T-helper 2 cell treated with Interferon-gamma antibody and Interleukin-4, amounts not matched to agents 5 μg/mL and 100 μg/mL, for 36 hours (primary cell): ENCODE measurements at regions not wholly inside any gene's neighbourhood (a gene's known extent, or its start where the extent isn't known, plus 50 kb on each side); places are given as distances from the start of the nearest gene placed in this dataset.

Experiments used
- DNase-seq: peaks from one replicate; pipeline ENCODE4 v3.0.0; 2021; ENCODE audit warnings: low spot score
- H3K27ac Mint-ChIP-seq: one replicate; pipeline ENCODE4 v1.8.0; 2021; ENCODE audit warnings: mild to moderate bottlenecking, mixed read lengths
- H3K27me3 Mint-ChIP-seq: one replicate; pipeline ENCODE4 v1.8.0; 2021; ENCODE audit warnings: low read depth, mixed read lengths
- H3K36me3 Mint-ChIP-seq: one replicate; pipeline ENCODE4 v1.8.0; 2021; ENCODE audit warnings: low read depth, mixed read lengths
- H3K4me1 Mint-ChIP-seq: one replicate; pipeline ENCODE4 v1.8.0; 2021; ENCODE audit warnings: low read depth, mixed read lengths
- H3K4me3 Mint-ChIP-seq: one replicate; pipeline ENCODE4 v1.8.0; 2022; ENCODE audit warnings: mild to moderate bottlenecking, moderate library complexity, mixed read lengths
- H3K9me3 Mint-ChIP-seq: one replicate; pipeline ENCODE4 v1.8.0; 2021; ENCODE audit warnings: mixed read lengths

DNA sequence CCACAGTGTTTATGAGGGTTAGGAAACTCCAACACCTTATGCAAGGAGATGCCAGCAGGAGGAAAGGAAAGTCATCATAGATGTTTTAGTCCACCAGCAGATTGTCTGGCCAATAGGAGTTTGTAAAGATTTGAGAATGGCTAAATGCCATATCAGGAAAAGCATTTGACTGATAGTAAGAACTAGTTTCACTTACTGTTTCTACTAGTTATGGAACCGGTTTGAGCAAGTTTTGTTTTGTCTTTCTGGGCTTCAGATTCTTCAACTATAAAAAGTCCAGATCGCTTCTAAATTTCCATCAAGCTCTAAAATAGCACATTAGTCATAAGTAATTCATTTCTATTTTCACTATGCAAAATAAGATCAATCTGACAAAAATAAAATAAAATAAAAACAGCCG, 254.8 kb upstream of the TMCO5A start:
- Mint-ChIP-seq H3K4me1 (no peaks in the 10 kb centered on the region), H3K36me3 (no peaks in the 10 kb centered on the region), H3K27ac (no peak overlapping the region), H3K4me3 (no peak overlapping the region), H3K27me3 (no peaks in the 10 kb centered on the region), H3K9me3 (peaks cover 4% of the 10 kb centered on the region)
- DNase-seq, result no peak

DNA sequence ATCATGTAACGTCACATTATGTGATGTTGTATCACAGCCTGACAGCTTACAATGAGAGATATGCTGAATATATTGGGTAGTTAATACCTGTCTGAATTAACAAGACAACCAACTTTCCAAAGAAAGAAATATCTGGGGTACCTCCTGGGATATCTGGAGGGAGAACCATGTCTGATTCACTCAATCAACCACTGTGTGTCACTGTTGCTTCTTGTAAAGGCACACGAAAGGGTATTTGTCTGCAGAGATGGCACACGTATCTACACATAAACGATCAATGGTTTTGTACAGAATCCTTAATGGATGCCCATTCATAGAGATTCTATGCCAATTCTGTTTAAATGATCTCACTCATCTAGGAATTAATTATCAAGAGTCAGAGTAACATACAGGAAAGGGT, 252.1 kb upstream of the TMCO5A start:
- H3K27me3 Mint-ChIP-seq, result no peaks in the 10 kb centered on the region
- H3K36me3 Mint-ChIP-seq, result no peaks in the 10 kb centered on the region
- peaks cover 11% of the 10 kb centered on the region for H3K9me3 Mint-ChIP-seq
- no peak overlapping the region for H3K4me3 Mint-ChIP-seq
- no peak overlapping the region for H3K27ac Mint-ChIP-seq
- H3K4me1 Mint-ChIP-seq, result no peaks in the 10 kb centered on the region
- DNase-seq, result no peak

DNA sequence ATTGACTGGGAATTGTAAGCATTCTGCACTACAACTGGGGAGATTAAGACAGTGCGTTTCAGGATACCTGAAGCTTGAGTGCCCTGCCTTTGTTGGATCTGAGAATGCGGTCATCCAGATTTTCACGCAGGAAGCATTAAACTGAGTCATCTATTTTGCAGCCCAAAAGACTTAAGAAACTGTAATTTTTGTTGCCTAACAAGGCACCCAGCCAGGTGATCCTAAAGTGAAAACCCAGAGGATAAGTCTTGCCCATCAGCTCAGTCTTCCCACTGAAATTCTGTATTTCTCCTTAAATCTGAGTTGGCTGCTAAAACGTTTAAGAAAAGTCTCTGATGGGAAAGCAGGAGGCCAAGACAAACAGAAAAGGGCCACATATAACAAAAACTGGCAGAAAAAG, 242.5 kb upstream of the TMCO5A start:
- Mint-ChIP-seq H3K27ac (no peak overlapping the region), H3K4me1 (no peaks in the 10 kb centered on the region), H3K4me3 (no peak overlapping the region), H3K36me3 (no peaks in the 10 kb centered on the region), H3K27me3 (no peaks in the 10 kb centered on the region), H3K9me3 (peaks cover 7% of the 10 kb centered on the region)
- no peak for DNase-seq

DNA sequence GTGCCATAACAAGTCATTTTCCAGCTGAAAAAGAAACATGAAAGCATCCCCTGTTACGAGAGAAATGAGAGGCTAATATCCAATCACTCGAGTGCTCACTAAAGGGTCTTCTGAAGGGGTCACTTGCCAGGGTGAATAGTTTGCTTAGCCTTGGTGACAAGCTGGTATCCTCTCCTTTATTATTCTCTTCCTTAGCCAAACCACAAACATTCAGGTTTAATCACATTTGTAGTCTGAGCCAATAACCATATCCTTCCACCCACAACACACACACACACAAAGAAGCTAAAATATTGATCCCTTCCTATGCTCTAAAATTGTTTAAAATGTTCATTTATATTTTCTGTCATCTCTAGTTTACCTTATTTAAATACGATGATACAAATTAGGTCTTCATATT, 240.5 kb upstream of the TMCO5A start:
- no peaks in the 10 kb centered on the region for H3K4me1 Mint-ChIP-seq
- no peaks in the 10 kb centered on the region for H3K36me3 Mint-ChIP-seq
- H3K27ac Mint-ChIP-seq, result no peak overlapping the region
- DNase-seq, result no peak
- H3K9me3 Mint-ChIP-seq, result peaks cover 4% of the 10 kb centered on the region
- no peak overlapping the region for H3K4me3 Mint-ChIP-seq
- H3K27me3 Mint-ChIP-seq, result no peaks in the 10 kb centered on the region

DNA sequence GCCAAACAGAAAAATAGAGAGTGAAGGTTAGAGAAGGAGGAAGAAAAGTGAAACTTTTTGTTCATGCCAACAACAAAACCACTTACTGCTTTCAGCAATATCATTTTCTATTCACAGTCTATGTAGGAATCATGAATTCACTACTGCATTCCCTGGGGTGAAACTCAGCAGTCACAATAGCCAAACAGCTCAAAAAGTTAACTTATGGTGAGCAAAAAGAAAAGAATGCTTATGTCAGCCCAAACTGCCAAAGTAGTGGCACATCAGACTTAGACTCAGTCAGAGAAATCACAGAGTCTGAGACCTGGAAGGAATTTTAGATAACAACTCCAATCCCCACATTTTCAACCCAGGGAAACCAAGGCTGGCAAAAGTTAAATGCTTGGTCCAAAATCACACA, 238.7 kb upstream of the TMCO5A start:
- no peak for DNase-seq
- Mint-ChIP-seq H3K4me3 (no peak overlapping the region), H3K4me1 (no peaks in the 10 kb centered on the region), H3K9me3 (no peaks in the 10 kb centered on the region), H3K27me3 (no peaks in the 10 kb centered on the region), H3K27ac (no peak overlapping the region), H3K36me3 (no peaks in the 10 kb centered on the region)

DNA sequence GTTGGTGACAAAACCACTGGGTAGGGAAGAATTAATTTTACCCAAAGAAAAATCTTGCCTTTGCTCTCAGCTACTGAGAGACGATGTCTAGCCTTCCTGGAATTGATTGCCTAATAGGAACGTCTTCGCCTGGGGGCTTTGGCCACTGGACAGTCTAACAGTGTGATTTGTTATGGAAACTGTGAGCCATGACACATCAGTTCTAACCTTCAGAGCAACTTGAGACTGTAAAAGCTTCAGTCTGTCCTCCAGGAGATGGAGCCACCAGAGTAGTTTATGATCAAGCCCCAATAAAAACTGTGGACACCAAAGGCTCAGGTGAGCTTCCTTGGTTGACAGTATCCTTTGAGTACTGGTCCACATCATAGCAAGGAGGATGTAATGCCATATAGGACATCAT, 235.8 kb upstream of the TMCO5A start:
- no peak overlapping the region for H3K4me3 Mint-ChIP-seq
- H3K9me3 Mint-ChIP-seq, result no peaks in the 10 kb centered on the region
- no peaks in the 10 kb centered on the region for H3K36me3 Mint-ChIP-seq
- H3K4me1 Mint-ChIP-seq, result no peaks in the 10 kb centered on the region
- H3K27ac Mint-ChIP-seq, result no peak overlapping the region
- no peaks in the 10 kb centered on the region for H3K27me3 Mint-ChIP-seq
- no peak for DNase-seq

DNA sequence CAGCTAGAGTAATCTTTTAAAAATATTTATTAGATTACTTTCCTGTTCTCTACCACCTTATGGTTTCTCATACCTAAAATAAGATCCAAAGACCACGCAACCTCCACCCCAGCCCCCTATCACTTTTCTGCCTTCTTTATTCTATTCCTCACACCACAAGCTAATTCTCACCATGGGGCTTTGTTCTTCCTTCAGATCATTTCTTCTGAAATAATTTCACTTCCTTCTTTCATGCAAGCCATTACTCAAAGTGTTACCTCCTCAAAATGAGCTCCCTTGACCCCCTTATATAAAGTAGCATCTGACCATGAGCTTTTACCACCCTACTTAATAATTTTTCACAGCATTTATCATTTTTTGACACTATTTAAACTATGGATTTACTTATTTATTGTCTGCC, 233.2 kb upstream of the TMCO5A start:
- Mint-ChIP-seq H3K27me3 (no peaks in the 10 kb centered on the region), H3K36me3 (no peaks in the 10 kb centered on the region), H3K9me3 (no peaks in the 10 kb centered on the region), H3K27ac (no peak overlapping the region), H3K4me1 (no peaks in the 10 kb centered on the region), H3K4me3 (no peak overlapping the region)
- no peak for DNase-seq

DNA sequence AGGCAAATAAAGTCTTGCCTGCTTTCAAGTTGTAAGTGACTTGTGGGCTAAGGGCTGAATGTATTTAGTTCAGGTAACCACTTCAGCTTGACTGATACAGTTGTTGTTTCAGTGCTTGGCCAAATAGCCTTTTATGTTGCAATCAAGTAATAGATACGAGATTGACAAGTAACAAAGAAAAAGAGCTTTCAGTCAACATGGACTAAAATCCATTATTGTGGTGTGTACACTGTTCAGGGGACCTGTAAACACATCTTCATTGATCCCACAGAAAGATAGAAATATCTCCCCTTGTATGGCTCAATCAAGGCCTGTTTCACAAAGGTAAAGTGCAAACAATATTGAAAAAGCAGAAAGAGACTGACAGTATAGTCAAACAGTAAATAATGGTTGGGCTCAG, 224.8 kb upstream of the TMCO5A start:
- no peaks in the 10 kb centered on the region for H3K4me1 Mint-ChIP-seq
- no peak overlapping the region for H3K27ac Mint-ChIP-seq
- H3K4me3 Mint-ChIP-seq, result no peak overlapping the region
- no peak for DNase-seq
- H3K9me3 Mint-ChIP-seq, result no peaks in the 10 kb centered on the region
- no peaks in the 10 kb centered on the region for H3K27me3 Mint-ChIP-seq
- H3K36me3 Mint-ChIP-seq, result no peaks in the 10 kb centered on the region

DNA sequence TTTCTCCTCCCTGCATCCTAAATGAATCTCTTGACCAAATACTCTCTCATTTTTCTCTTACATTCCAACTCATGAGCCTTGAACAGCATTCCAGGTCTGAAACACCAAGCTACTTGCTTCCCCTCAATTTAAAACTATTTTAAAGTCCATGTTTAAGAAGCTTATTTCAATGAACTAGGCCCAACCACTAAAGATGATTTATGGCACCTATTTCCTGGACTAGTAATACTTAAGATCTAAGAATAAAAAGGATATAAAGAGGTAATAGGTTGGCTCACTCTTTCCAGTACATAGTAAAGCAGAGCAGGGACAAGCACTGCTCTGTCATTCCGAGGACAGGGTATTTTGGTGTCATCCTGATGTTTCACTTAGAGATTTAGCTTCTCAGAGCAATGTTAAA, 219.3 kb upstream of the TMCO5A start:
- no peaks in the 10 kb centered on the region for H3K4me1 Mint-ChIP-seq
- H3K36me3 Mint-ChIP-seq, result no peaks in the 10 kb centered on the region
- no peaks in the 10 kb centered on the region for H3K27me3 Mint-ChIP-seq
- H3K27ac Mint-ChIP-seq, result no peak overlapping the region
- no peak overlapping the region for H3K4me3 Mint-ChIP-seq
- DNase-seq, result no peak
- H3K9me3 Mint-ChIP-seq, result no peaks in the 10 kb centered on the region

DNA sequence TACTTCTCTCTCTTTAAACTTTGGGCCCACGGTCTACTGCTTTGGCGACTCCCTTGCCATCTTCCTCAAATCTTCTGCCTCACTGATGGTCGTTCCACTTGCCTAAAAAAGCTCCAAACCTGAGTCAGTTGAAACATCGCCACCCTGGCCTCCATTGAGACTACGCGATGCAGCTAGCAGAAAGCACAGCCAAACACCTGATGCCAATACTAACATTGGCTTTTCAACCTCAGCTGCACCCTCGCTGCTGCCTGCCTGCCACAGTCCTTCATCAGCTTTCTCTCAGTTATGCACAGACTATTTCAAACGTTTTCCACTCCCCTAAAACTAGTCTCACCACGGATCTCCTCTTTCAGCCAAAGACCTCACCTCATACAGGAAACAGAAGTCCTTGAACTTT, 214.2 kb upstream of the TMCO5A start:
- H3K9me3 Mint-ChIP-seq, result no peaks in the 10 kb centered on the region
- DNase-seq, result no peak

DNA sequence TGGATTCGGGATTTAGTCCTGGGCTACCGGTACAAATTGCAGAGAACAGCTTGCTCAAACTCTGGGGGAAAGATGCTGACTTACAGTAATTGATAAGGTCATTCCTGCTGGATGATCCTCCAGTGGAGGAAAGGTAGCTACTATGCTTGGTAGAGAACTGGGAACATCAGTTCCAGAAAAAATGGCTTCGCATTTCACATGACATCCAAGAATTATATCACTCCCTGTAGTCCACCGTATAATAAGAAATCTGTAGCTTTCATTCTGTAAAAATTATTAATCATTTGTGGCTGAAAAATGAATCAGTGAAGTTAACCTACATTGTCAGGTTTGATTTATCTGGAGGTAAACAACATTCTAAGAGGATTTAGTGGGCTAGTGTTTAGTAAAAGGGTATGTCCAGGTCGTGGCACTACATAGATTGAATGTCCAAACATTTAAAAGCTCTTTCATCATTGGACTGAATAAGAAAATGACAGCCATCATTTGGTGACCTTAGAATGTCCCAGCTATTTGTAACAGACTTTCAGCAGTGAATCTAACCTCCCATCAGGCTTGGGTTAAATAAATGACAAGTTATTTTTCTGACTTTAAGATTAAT, 203.2 kb upstream of the TMCO5A start:
- no peaks in the 10 kb centered on the region for H3K4me1 Mint-ChIP-seq
- DNase-seq, result no peak
- H3K27ac Mint-ChIP-seq, result no peak overlapping the region
- H3K4me3 Mint-ChIP-seq, result no peak overlapping the region
- H3K36me3 Mint-ChIP-seq, result no peaks in the 10 kb centered on the region
- no peaks in the 10 kb centered on the region for H3K9me3 Mint-ChIP-seq
- no peaks in the 10 kb centered on the region for H3K27me3 Mint-ChIP-seq

More for the DNA sequence above, 214.2 kb upstream of the TMCO5A start:
- Mint-ChIP-seq H3K36me3 (no peaks in the 10 kb centered on the region), H3K27ac (no peak overlapping the region), H3K4me1 (no peaks in the 10 kb centered on the region), H3K27me3 (no peaks in the 10 kb centered on the region), H3K4me3 (no peak overlapping the region)

DNA sequence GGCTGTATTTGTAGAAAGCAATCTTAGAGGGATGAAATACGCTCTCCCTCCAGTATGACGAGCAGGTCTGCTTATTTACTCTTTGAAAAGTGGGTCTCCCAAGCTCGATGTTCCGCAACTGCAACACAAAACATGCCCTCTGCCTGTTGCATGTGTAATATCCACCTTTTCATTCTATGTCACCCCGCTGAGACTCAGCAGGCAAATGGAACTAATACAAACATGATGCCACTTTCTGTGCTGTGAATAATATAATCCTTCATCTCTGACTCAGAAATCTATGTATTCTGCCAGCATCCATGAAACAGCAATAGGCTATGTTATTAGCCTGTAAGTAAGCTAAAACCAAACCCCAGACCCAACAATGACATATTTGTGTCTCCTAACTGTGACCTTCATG, 200.8 kb upstream of the TMCO5A start:
- Mint-ChIP-seq H3K27me3 (no peaks in the 10 kb centered on the region), H3K4me1 (no peaks in the 10 kb centered on the region), H3K36me3 (no peaks in the 10 kb centered on the region), H3K4me3 (no peak overlapping the region), H3K27ac (no peak overlapping the region), H3K9me3 (no peaks in the 10 kb centered on the region)
- DNase-seq, result no peak

DNA sequence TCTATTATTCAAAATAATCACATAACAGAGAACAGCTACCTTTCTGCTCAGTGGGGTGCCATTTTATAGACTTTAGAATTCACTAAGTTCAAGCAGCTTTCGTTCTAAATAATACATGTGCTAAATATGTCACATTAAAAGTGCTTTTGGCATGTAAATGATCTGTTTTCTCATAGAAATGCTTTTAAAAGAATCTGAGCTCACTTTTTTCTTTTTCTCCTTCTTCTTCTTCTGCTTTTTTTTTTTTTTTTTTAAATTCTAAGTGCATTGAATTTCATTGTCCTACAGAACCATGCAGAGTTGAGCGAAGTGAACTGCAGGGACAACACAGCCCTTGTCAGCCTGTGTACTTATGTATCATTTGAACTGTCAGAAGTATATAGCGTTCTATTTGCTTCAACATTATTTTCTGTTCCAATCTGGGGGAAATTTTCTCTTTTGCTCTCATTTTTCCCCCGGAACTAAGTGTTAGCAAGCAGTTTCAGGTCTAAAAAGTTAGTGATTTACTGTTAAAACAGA, 193.8 kb upstream of the TMCO5A start:
- no peaks in the 10 kb centered on the region for H3K27me3 Mint-ChIP-seq
- DNase-seq, result no peak
- H3K27ac Mint-ChIP-seq, result no peak overlapping the region
- no peak overlapping the region for H3K4me3 Mint-ChIP-seq
- no peaks in the 10 kb centered on the region for H3K4me1 Mint-ChIP-seq
- no peaks in the 10 kb centered on the region for H3K9me3 Mint-ChIP-seq
- H3K36me3 Mint-ChIP-seq, result no peaks in the 10 kb centered on the region

DNA sequence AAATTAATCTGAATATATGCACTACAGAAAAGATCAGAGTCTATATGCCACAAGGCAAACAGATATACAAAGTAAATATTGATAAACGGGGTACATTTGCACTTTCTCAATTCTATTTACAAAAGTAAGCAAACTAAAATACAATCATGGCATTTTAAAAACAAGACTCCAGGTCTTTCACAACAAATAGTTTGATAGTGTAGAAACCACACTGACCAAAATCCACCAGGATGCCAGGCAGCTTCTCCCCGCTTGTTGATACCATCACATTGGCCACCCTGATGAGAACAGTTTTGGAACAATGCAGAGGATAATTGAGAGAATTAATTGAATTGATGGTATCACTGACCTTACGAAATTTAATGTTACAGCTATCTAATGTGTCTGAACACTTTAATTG, 190.6 kb upstream of the TMCO5A start:
- Mint-ChIP-seq H3K27me3 (no peaks in the 10 kb centered on the region), H3K27ac (no peak overlapping the region), H3K36me3 (no peaks in the 10 kb centered on the region), H3K9me3 (no peaks in the 10 kb centered on the region), H3K4me1 (no peaks in the 10 kb centered on the region), H3K4me3 (no peak overlapping the region)
- no peak for DNase-seq

DNA sequence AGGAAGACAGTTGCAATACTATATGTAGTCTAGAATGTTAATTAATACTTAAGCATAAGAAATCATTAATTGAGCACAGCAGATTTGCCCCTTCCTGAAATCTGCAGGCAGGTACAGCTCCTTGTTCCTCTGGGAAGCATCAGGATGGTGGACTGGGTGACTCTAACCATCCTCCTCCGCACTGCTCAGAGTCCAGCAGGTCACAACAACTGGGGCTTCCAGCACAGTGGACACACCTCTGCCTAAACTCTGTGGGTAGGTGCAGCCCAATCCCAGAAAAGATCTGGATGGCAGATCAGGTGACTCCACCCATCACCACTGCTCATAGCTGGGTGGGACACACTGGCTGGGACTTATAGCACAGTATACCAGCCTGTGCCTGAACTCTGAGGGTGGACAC, 189.9 kb upstream of the TMCO5A start:
- H3K4me1 Mint-ChIP-seq, result no peaks in the 10 kb centered on the region
- no peaks in the 10 kb centered on the region for H3K27me3 Mint-ChIP-seq
- no peak overlapping the region for H3K4me3 Mint-ChIP-seq
- DNase-seq, result no peak
- no peak overlapping the region for H3K27ac Mint-ChIP-seq
- no peaks in the 10 kb centered on the region for H3K9me3 Mint-ChIP-seq
- H3K36me3 Mint-ChIP-seq, result no peaks in the 10 kb centered on the region
